Medulla oblongata (tissue), 1 donor: ENCODE measurements at regions not wholly inside any gene's neighbourhood (a gene's known extent, or its start where the extent isn't known, plus 50 kb on each side); places are given as distances from the start of the nearest gene placed in this dataset.

Experiments used
- DNase-seq: peaks from one replicate; pipeline ENCODE4 v3.0.0-alpha.2; 2015; ENCODE audit errors: extremely low spot score

- DNase-seq = no peak
Observed at GRCh38 chr20:39911497-39911896, 777.5 kb downstream of the MAFB start.

DNA sequence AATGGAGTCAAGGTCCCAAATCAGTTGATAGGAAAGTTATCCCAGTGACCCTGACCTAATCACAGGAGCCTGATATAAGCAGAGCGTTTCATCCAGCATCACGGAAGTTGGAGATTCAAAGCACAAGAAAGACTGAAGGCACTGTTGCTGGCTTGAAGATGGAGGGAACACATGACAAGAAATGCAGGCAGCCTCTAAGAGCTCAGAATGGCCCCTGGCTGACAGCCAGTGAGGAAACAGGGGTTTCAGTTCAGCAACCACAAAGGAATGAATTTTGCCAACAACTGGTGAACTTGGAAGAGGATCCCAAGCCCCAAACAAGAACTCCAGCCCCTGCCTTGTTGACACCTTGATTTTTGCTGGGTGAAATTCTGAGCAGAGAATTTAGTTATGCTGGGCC is 778.5 kb downstream of the MAFB start:
- peak; percentile 80 for DNase-seq

DNA sequence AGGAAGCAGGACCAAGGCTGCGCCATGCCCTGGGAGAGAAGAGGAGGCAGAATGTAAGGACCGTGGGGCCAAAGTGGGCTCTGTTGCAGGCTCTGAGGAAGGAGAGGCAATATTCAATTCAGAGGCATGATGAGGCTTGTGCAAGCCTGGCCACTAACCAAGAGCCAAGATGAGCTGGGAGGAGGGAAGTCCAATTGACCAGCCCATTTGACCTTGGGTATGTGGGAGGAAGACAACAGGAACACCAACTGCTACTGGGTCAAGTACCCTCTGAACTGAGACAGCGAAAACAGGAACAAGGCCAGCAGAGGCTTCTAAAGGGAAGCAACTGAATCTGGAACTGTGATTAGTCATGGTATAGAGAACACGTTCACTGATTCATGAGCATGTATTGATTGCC is 779.6 kb downstream of the MAFB start:
- DNase-seq = peak; percentile 85

DNA sequence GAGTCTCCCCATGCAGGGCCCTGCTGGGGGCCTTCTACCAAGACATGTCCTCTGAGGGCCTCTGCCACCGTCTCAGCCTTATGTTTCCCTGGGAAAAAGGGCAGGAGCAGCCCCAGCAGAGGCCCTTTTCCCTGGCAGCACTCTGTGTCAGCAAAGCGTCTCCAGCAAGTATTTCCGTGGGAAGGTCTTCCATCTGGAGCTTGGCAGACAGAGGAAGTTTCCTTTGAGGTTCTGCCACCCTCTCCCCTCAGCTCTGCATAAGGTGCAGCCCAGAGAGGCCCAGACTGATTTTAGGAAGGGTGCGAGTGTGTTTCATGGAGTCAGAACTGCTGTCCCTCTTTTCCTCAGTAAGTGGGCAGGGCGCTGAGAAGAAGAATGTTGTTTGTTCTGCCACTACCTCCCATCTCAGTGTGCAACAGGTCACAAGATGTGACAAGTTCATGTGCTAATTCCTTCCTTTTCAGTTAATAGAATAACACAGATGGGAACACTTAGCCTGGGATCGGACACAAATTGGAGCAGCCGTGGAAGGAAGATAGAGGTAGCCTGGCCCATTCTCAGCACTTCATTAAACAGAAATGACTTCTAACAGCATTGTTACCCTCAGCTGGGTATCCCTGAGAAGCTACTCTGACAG is 784.4 kb downstream of the MAFB start:
- peak; percentile 5 for DNase-seq

GRCh38 chr20:39903806-39904465 is 785.1 kb downstream of the MAFB start:
- DNase-seq = peak; percentile 72

DNA sequence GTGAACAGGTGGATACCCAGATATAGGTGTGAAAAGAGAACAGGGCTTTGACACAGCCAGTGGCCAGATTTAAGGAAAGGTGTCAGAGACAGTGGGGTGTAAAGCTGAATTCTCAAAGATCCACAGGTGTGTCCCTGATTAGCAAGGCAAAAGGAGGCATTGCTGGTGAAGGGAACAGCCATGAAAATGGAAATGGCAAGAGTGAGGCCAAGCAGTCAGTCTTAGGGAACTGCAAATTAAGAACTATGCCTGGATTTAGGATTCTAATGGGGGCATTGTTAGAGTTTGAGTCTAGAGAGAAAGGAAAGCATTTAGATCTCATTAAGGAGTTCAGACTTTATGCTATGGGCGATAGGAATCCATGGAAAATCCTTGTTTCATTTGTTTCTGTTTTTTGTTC is 789.2 kb downstream of the MAFB start:
- no peak for DNase-seq

GRCh38 chr20:39898467-39898852 is 790.6 kb downstream of the MAFB start:
- DNase-seq = no peak

DNA sequence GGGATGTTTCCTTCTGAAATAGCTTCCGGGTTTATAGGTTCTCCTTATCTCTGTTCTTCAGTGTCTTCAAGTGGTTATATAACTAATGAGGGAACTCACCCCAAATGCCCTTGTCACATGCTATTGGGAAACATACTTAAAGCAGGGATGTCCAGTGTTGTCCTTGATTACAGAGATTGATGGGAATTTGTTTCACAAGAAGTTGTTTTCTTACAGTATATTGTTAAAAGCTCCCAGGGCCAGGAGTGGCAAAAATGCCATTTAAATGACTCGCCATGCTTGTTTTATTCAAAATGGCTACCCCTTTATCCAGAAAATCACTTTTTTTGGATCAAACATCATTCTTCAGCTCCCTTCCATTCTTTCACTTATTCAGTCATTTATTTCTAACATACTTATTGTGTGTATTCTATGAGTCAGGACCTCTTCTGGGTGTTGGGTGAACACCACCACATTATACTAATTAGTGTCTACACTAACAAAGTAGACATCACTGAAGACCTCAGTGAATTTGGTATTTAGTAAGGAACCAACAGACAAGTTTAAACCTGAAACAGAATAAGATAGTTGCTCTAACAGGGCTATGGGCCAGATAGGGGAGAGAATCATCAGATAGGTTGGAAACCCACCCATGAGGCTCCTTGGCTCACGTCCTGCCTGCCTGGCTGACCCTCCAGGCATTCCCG is 791.1 kb downstream of the MAFB start:
- no peak for DNase-seq

DNA sequence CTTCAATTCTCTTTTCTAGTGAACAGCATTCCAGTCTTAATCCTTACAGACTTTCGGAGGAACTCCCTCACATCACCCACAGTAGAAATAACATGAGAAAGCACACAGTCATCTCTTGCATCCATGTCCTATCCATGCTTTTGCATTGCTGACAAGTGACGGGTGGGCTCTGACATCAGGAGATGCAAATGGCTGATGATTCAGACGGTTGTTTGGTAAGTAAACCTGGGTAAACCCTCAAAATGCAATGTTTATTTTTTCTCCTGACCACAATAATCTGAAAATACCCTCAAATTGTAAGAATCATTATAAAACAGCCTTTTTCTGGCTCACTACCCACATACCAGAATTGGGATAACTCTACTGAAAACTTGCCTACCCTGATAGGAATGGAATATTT is 792.0 kb downstream of the MAFB start:
- no peak for DNase-seq

GRCh38 chr20:39894067-39894466 is 795.0 kb downstream of the MAFB start:
- DNase-seq = no peak

- no peak for DNase-seq
Observed at GRCh38 chr20:39893003-39893685, 795.9 kb downstream of the MAFB start.

- DNase-seq = no peak
Observed at GRCh38 chr20:39890697-39891096, 798.3 kb downstream of the MAFB start.

GRCh38 chr20:39888310-39888709 is 800.7 kb downstream of the MAFB start:
- no peak for DNase-seq

GRCh38 chr20:39886650-39887190 is 802.3 kb downstream of the MAFB start:
- DNase-seq = peak; percentile 80

DNA sequence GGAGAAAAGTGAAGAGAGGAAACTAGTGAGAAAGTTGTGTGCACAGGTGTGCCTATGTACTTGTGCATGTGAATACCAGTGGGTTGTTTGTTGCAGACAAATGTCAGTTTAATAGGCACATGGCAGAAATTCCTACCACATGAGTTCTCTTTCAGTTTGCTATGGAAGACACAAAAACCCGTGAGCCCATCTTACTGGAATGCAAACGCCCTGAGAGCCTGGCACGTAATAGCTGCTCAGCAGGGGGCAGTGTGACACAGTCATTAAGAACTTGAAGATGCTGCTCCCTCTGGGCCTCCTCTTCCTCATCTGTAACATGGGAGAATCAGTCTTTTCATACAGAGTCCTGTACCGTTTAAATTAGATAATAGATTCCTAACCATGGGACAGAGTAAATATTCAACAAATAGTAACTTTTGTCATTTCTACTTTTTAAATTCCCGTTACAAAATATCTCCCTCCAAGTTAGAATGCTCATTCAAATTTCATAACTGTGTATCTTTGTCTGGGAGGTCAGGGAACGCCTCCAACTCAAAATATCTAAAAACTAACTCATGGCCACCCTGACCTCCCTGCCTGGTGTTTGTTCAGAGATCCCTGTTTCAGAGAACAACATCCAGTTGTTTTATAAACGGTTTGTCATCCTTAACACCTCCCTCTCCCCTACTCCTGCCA is 802.9 kb downstream of the MAFB start:
- peak; percentile 65 for DNase-seq

DNA sequence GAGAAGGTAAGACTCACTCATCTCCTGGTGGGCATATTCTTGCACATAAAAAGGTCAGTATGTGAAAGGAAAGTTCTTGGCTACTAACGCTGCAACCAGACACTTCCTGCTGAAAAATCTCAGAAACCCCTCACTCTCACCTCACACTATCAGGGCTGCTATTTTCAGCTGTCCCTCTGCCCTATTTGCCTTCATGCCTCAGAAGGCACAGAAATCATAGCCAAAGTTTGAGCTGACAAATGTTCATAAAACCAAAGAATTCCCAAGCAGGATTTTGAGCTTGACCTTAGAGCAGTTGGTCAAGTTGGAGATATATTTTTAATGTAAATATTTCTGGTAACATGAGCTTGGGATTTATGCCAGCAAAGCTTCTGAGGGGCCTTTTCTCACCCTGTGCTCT is 806.2 kb downstream of the MAFB start:
- DNase-seq = no peak

GRCh38 chr20:39880890-39881289 is 808.1 kb downstream of the MAFB start:
- no peak for DNase-seq

- no peak for DNase-seq
Observed at GRCh38 chr20:39879296-39879695, 809.7 kb downstream of the MAFB start.

- DNase-seq = no peak
Observed at GRCh38 chr20:39878809-39879208, 810.2 kb downstream of the MAFB start.

DNA sequence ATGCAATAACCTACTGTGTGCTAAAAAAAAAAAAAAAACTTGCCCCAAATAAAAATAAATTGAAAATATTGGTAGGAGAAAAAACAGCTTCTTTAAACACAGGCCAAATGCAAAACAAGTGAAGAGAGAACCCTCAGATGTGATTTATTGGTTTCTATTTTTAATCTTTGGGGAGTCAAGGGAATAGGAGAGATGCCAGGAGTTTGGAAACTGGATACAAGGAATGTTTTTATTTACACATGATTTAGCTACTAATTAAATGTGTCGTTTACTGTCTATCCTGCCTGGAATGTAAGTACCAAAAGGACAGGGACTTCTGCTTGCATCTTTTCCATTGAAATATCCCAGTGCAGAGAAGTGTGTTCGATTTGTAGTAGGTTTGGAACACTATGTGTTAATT is 810.7 kb downstream of the MAFB start:
- DNase-seq = no peak

DNA sequence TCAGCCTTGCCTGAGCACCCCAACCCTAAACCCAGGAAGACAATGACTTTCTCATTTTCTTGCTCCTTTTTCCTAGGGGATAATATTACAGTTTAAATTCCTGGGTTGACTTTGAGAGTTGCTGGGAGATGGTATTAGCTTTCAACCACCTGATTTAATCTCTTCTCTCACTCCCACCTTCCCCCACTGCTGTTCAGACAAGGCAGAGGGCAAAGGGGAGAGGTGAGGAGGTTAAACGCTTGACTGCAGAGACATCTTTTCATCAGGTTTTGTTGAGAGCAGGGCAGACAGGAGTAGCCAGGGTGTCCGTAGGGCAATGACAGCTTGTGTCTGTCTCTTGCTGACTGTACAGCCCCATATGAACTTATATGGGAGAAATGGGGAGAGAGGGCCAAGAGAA is 811.2 kb downstream of the MAFB start:
- DNase-seq = no peak
